ENCODE measurements at regions not wholly inside any gene's neighbourhood (a gene's known extent, or its start where the extent isn't known, plus 50 kb on each side); places are given as distances from the start of the nearest gene placed in this dataset.

- TF ChIP-seq CTCF (IDR thresholded peaks at IDR 0.05) (no peak), POLR2A (IDR thresholded peaks at IDR 0.05) (no peak), POLR2AphosphoS5 (IDR thresholded peaks at IDR 0.05) (peak; percentile 58)
These were observed 157.8 kb downstream of the MED10 start for GRCh38 chr5:6220346-6221088.
